Immature natural killer cell (primary cell): ENCODE measurements at regions not wholly inside any gene's neighbourhood (a gene's known extent, or its start where the extent isn't known, plus 50 kb on each side); places are given as distances from the start of the nearest gene placed in this dataset.

Experiments used
- DNase-seq, 3 donors: peaks; one replicate each; pipeline ENCODE4 v3.0.0; 2022; ENCODE audit warnings: mixed read lengths in 1 of 3
- H3K27ac Mint-ChIP-seq, 6 donors: one replicate each; pipeline ENCODE4 v1.8.0; 2020; ENCODE audit warnings: mixed read lengths in 6 of 6, mild to moderate bottlenecking in 5 of 6, inconsistent platforms in 4 of 6, moderate library complexity in 3 of 6
- H3K27me3 Mint-ChIP-seq, 3 donors: one replicate each; pipeline ENCODE4 v1.8.0; 2020 to 2021; ENCODE audit warnings: low read depth in 3 of 3, mild to moderate bottlenecking in 3 of 3, mixed read lengths in 3 of 3, moderate library complexity in 3 of 3, inconsistent platforms in 1 of 3
- H3K36me3 Mint-ChIP-seq, 3 donors: one replicate each; pipeline ENCODE4 v1.8.0; 2020; ENCODE audit warnings: mixed read lengths in 3 of 3, inconsistent platforms in 2 of 3, mild to moderate bottlenecking in 2 of 3
- H3K4me1 Mint-ChIP-seq, 2 donors: one replicate each; pipeline ENCODE4 v1.8.0; 2020; ENCODE audit warnings: inconsistent platforms in 2 of 2, mild to moderate bottlenecking in 2 of 2, mixed read lengths in 2 of 2, moderate library complexity in 1 of 2
- H3K4me3 Mint-ChIP-seq, 5 donors: one replicate each; pipeline ENCODE4 v1.8.0; 2020; ENCODE audit warnings: mild to moderate bottlenecking in 5 of 5, mixed read lengths in 5 of 5, inconsistent platforms in 3 of 5, moderate library complexity in 3 of 5
- H3K9me3 Mint-ChIP-seq, 6 donors: one replicate each; pipeline ENCODE4 v1.8.0; 2020; ENCODE audit warnings: mild to moderate bottlenecking in 6 of 6, mixed read lengths in 6 of 6, inconsistent platforms in 4 of 6, moderate library complexity in 3 of 6

- H3K9me3 Mint-ChIP-seq: peaks cover 0 to 1% (median 0%) of the 10 kb centered on the region in 6 donors
- H3K4me3 Mint-ChIP-seq: no peak overlapping the region
- H3K4me1 Mint-ChIP-seq: no peaks in the 10 kb centered on the region
- no peaks in the 10 kb centered on the region for H3K36me3 Mint-ChIP-seq
- no peak for DNase-seq
- no peak overlapping the region for H3K27ac Mint-ChIP-seq
- H3K27me3 Mint-ChIP-seq: peaks cover 0 to 5% (median 0%) of the 10 kb centered on the region in 3 donors
Measured at GRCh38 chr6:12221856-12222255, 68.3 kb upstream of the EDN1 start.

- Mint-ChIP-seq H3K4me1 (no peaks in the 10 kb centered on the region), H3K27me3 (peaks cover 0 to 5% (median 0%) of the 10 kb centered on the region in 3 donors), H3K9me3 (peaks cover 0 to 1% (median 0%) of the 10 kb centered on the region in 6 donors), H3K36me3 (no peaks in the 10 kb centered on the region), H3K27ac (no peak overlapping the region), H3K4me3 (no peak overlapping the region)
- DNase-seq: no peak
Measured at GRCh38 chr6:12222405-12223366, 67.5 kb upstream of the EDN1 start.

- H3K27me3 Mint-ChIP-seq: peaks cover 0 to 5% (median 0%) of the 10 kb centered on the region in 3 donors
- no peak overlapping the region for H3K4me3 Mint-ChIP-seq
- H3K9me3 Mint-ChIP-seq: peaks cover 0 to 1% (median 0%) of the 10 kb centered on the region in 6 donors
- H3K4me1 Mint-ChIP-seq: no peaks in the 10 kb centered on the region
- H3K36me3 Mint-ChIP-seq: no peaks in the 10 kb centered on the region
- no peak overlapping the region for H3K27ac Mint-ChIP-seq
- DNase-seq: no peak
Measured at GRCh38 chr6:12223383-12223782, 66.8 kb upstream of the EDN1 start.

GRCh38 chr6:12224251-12224650 lies 65.9 kb upstream of the EDN1 start:
- Mint-ChIP-seq H3K4me3 (no peak overlapping the region), H3K27me3 (peaks cover 0 to 5% (median 0%) of the 10 kb centered on the region in 3 donors), H3K4me1 (no peaks in the 10 kb centered on the region), H3K36me3 (no peaks in the 10 kb centered on the region), H3K27ac (no peak overlapping the region), H3K9me3 (peaks cover 0 to 1% (median 0%) of the 10 kb centered on the region in 6 donors)
- no peak for DNase-seq

- Mint-ChIP-seq H3K4me1 (peaks cover 8 to 16% of the 10 kb centered on the region in 2 donors), H3K27me3 (no peaks in the 10 kb centered on the region), H3K4me3 (no peak overlapping the region), H3K9me3 (no peaks in the 10 kb centered on the region), H3K36me3 (no peaks in the 10 kb centered on the region), H3K27ac (no peak overlapping the region)
- no peak for DNase-seq
Measured at GRCh38 chr6:12228447-12229146, 61.6 kb upstream of the EDN1 start.

- H3K27me3 Mint-ChIP-seq: no peaks in the 10 kb centered on the region
- peaks cover 12 to 23% of the 10 kb centered on the region in 2 donors for H3K4me1 Mint-ChIP-seq
- H3K9me3 Mint-ChIP-seq: no peaks in the 10 kb centered on the region
- H3K4me3 Mint-ChIP-seq: no peak overlapping the region
- H3K36me3 Mint-ChIP-seq: no peaks in the 10 kb centered on the region
- no peak overlapping the region for H3K27ac Mint-ChIP-seq
- no peak for DNase-seq
Measured at GRCh38 chr6:12229332-12229731, 60.8 kb upstream of the EDN1 start.

GRCh38 chr6:12230523-12230922 lies 59.6 kb upstream of the EDN1 start:
- no peak overlapping the region for H3K27ac Mint-ChIP-seq
- H3K4me1 Mint-ChIP-seq: peaks cover 12 to 23% of the 10 kb centered on the region in 2 donors
- no peaks in the 10 kb centered on the region for H3K9me3 Mint-ChIP-seq
- no peaks in the 10 kb centered on the region for H3K27me3 Mint-ChIP-seq
- H3K36me3 Mint-ChIP-seq: no peaks in the 10 kb centered on the region
- H3K4me3 Mint-ChIP-seq: no peak overlapping the region
- no peak for DNase-seq

- Mint-ChIP-seq H3K27me3 (no peaks in the 10 kb centered on the region), H3K9me3 (no peaks in the 10 kb centered on the region), H3K36me3 (no peaks in the 10 kb centered on the region), H3K4me3 (no peak overlapping the region), H3K27ac (no peak overlapping the region), H3K4me1 (peaks cover 12 to 23% of the 10 kb centered on the region in 2 donors)
- peak in 1 of 3 donors; percentile 4 for DNase-seq
Measured at GRCh38 chr6:12232339-12232738, 57.8 kb upstream of the EDN1 start.

- DNase-seq: no peak
- H3K4me3 Mint-ChIP-seq: no peak overlapping the region
- H3K4me1 Mint-ChIP-seq: peaks cover 12 to 23% of the 10 kb centered on the region in 2 donors
- H3K27me3 Mint-ChIP-seq: no peaks in the 10 kb centered on the region
- no peaks in the 10 kb centered on the region for H3K36me3 Mint-ChIP-seq
- no peak overlapping the region for H3K27ac Mint-ChIP-seq
- H3K9me3 Mint-ChIP-seq: no peaks in the 10 kb centered on the region
Measured at GRCh38 chr6:12232821-12233220, 57.3 kb upstream of the EDN1 start.

GRCh38 chr6:12233693-12234571 lies 56.2 kb upstream of the EDN1 start:
- no peak overlapping the region for H3K4me3 Mint-ChIP-seq
- peak; percentile 27 to 37 (median 30) for DNase-seq
- H3K36me3 Mint-ChIP-seq: no peaks in the 10 kb centered on the region
- peaks cover 0 to 2% (median 0%) of the 10 kb centered on the region in 3 donors for H3K27me3 Mint-ChIP-seq
- peaks cover 12 to 23% of the 10 kb centered on the region in 2 donors for H3K4me1 Mint-ChIP-seq
- no peaks in the 10 kb centered on the region for H3K9me3 Mint-ChIP-seq
- no peak overlapping the region for H3K27ac Mint-ChIP-seq

GRCh38 chr6:12235341-12235740 lies 54.8 kb upstream of the EDN1 start:
- no peak for DNase-seq
- H3K36me3 Mint-ChIP-seq: no peaks in the 10 kb centered on the region
- H3K4me1 Mint-ChIP-seq: peaks cover 12 to 23% of the 10 kb centered on the region in 2 donors
- no peak overlapping the region for H3K27ac Mint-ChIP-seq
- H3K27me3 Mint-ChIP-seq: peaks cover 0 to 2% (median 0%) of the 10 kb centered on the region in 3 donors
- no peaks in the 10 kb centered on the region for H3K9me3 Mint-ChIP-seq
- no peak overlapping the region for H3K4me3 Mint-ChIP-seq

- no peak for DNase-seq
- Mint-ChIP-seq H3K27ac (no peak overlapping the region), H3K27me3 (peaks cover 0 to 5% (median 0%) of the 10 kb centered on the region in 3 donors), H3K9me3 (no peaks in the 10 kb centered on the region), H3K4me3 (no peak overlapping the region), H3K36me3 (peaks cover 0 to 3% (median 0%) of the 10 kb centered on the region in 3 donors), H3K4me1 (peaks cover 4 to 11% of the 10 kb centered on the region in 2 donors)
Measured at GRCh38 chr6:12238219-12238618, 51.9 kb upstream of the EDN1 start.
